ENCODE measurements at regions not wholly inside any gene's neighbourhood (a gene's known extent, or its start where the extent isn't known, plus 50 kb on each side); places are given as distances from the start of the nearest gene placed in this dataset.

GRCh38 chr22:46054091-46055073 lies 77.4 kb upstream of the WNT7B start:
- no peak for TF ChIP-seq CTCF (IDR thresholded peaks at IDR 0.05)
- peak in 1 of 3 donors; percentile 41 for TF ChIP-seq POLR2A (IDR thresholded peaks at IDR 0.05)
